Heart right ventricle (tissue), 16 donors: ENCODE measurements at regions not wholly inside any gene's neighbourhood (a gene's known extent, or its start where the extent isn't known, plus 50 kb on each side); places are given as distances from the start of the nearest gene placed in this dataset.

ENCODE experiments used
- ATAC-seq, 8 donors: fragments of 200-7000 bp; cut with Tn5 transposase; one replicate each; pipeline ENCODE4 v1.9.1; 2020; ENCODE audit warnings: mild to moderate bottlenecking in 8 of 8, moderate library complexity in 8 of 8, moderate number of reproducible peaks in 1 of 8
- DNase-seq, 2 donors: peaks; one replicate each; pipeline ENCODE4 v3.0.0-alpha.2; 2020
- H3K27ac ChIP-seq, 10 donors: fragments of 200-600 bp; sonication (generic) in 2 of 10; one replicate each; pipeline versions ENCODE4 v1.5.0 to v1.8.0; 2020 to 2022; ENCODE audit warnings: mild to moderate bottlenecking in 3 of 10
- H3K27me3 ChIP-seq, 7 donors: fragments of 200-600 bp; one replicate each; pipeline ENCODE4 v1.8.0; 2021 to 2022; ENCODE audit warnings: mild to moderate bottlenecking in 2 of 7
- H3K36me3 ChIP-seq, 9 donors: fragments of 200-600 bp; sonication (generic) in 1 of 9; one replicate each; pipeline versions ENCODE4 v1.5.0 to v1.8.0; 2020 to 2022; ENCODE audit warnings: mild to moderate bottlenecking in 2 of 9
- H3K4me1 ChIP-seq, 9 donors: fragments of 200-600 bp; sonication (generic) in 1 of 9; one replicate each; pipeline versions ENCODE4 v1.5.0 to v1.8.0; 2020 to 2022; ENCODE audit warnings: mild to moderate bottlenecking in 4 of 9
- H3K4me3 ChIP-seq, 10 donors: fragments of 200-600 bp; sonication (generic) in 2 of 10; one replicate each; pipeline versions ENCODE4 v1.5.0 to v1.8.0; 2020 to 2022; ENCODE audit warnings: mild to moderate bottlenecking in 7 of 10, moderate library complexity in 2 of 10
- H3K9me3 ChIP-seq, 11 donors: fragments of 200-600 bp in 10 of 11; sonication (generic) in 2 of 11; one replicate each; pipeline versions ENCODE4 v1.5.0 to v1.8.0; 2013 to 2022; ENCODE audit warnings: mild to moderate bottlenecking in 2 of 11, control low read depth in 1 of 11, moderate library complexity in 1 of 11
- WGBS, 2 donors: extraction: QIAGEN DNeasy Blood & Tissue Kit; methylation state at CpG; one replicate each; pipeline ENCODE4 v1.1.7; 2013; ENCODE audit warnings: inconsistent platforms in 1 of 2; 5-methylcytosine and 5-hydroxymethylcytosine counted together
- intact Hi-C, 10 donors: fragments of 100-400 bp; cut with DNase I; formaldehyde crosslinking; loops; one replicate each; pipeline versions ENCODE4 v1.11.1 to v1.14.2; 2022
- TF ChIP-seq, protein P1 (sequence below), 9 donors: fragments of 200-600 bp; sonication (generic) in 2 of 9; IDR thresholded peaks; one replicate each; pipeline versions ENCODE4 v1.5.0 to v1.8.0; 2021 to 2022; ENCODE audit warnings: antibody characterized with exemption in 9 of 9, mild to moderate bottlenecking in 5 of 9, moderate library complexity in 1 of 9
- donor health status: Arrhythmogenic right ventricular cardiomyopathy.
- donor health status: ischemic (EF 13 %, LVEDD 7.1; RV severe dilation, severe dysfunction).
- donor health status: healthy with polysubstance abuse.
- donor health status: DM: no; HTN: yes; CAD: no.
- donor health status: DM: no; HTN: no; CAD: no.
- donor health status: ischemic (EF 25% LVEDD 6.9; RV normal size, moderate dysfunction).
- donor health status: ischemic (EF 25% LVEDD 5.7; RV mildly dilated, moderate dysfunction).
- donor health status: healthy.
- donor health status: DM: yes; HTN: yes; CAD: no.
- donor health status: Ischemic cardiomyopathy.
- donor health status: ischemic (EF 35%, LVEDD 5.7; RV mildly dilated, moderate dysfunction).
- donor health status: nonischemic (EF 11% LVEDD 7.7; RV severe dilation, severe dysfunction).
- donor health status: DM: yes; HTN: yes; CAD: no.
- donor health status: PGD.
- donor health status: ischemic (EF 29% LVEDD 5.4; RV normal size, mild dysfunction).
- donor health status: nonischemic (EF 23%, LVEDD 6.1; RV moderate dilation, normal function).

DNA sequence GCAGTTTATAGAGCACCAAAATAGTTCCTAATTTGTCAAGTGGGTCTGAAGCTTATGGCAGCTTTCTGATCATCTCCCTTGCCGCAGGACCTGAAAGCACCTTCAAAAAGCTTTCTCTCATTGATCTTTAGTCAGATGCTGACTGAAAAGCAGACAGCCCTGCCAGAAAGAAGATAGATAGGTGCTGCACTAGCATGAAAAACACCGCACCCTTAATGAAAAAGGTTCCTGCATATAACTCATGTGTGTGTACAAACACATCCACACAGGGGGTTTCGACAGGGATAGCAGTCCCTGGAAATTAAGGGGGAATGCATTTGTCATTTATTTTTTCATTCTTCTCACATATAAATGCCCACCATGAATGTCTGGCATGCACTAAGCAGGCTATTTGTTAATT lies 361.7 kb upstream of the SNX7 start:
- TF ChIP-seq, protein P1, sequence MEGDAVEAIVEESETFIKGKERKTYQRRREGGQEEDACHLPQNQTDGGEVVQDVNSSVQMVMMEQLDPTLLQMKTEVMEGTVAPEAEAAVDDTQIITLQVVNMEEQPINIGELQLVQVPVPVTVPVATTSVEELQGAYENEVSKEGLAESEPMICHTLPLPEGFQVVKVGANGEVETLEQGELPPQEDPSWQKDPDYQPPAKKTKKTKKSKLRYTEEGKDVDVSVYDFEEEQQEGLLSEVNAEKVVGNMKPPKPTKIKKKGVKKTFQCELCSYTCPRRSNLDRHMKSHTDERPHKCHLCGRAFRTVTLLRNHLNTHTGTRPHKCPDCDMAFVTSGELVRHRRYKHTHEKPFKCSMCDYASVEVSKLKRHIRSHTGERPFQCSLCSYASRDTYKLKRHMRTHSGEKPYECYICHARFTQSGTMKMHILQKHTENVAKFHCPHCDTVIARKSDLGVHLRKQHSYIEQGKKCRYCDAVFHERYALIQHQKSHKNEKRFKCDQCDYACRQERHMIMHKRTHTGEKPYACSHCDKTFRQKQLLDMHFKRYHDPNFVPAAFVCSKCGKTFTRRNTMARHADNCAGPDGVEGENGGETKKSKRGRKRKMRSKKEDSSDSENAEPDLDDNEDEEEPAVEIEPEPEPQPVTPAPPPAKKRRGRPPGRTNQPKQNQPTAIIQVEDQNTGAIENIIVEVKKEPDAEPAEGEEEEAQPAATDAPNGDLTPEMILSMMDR (IDR thresholded peaks at IDR 0.05) = no peak
- DNase-seq (no peak), ATAC-seq (no peak)
- Histone ChIP-seq H3K27me3 (no peaks in the 10 kb centered on the region), H3K9me3 (no peaks in the 10 kb centered on the region), H3K36me3 (no peaks in the 10 kb centered on the region), H3K4me1 (no peaks in the 10 kb centered on the region), H3K27ac (no peak overlapping the region), H3K4me3 (no peak overlapping the region)
- intact Hi-C loops = no loop called here
- 77 to 87% methylated on average over 3 of the region's 3 CpGs for WGBS, 2 donors

DNA sequence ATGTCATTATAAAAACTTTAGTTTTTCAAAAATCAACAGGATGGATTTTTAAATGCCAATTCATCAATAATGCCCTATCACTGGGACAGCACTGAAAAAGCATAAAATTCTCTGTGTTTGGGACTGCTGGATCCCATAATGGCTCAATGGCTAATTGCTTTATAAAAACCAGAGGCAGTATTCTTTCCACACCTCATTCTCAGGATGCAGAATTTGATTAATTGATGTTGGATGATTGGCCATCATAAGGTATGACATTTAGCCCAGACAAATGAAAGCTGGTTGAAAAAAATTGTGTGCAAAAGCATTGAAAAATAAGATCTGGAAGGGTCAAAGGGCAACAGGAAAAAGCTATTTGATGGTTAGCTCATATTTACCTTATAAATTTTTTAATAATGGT lies 362.2 kb upstream of the SNX7 start:
- intact Hi-C loops = no loop called here
- DNase-seq (no peak), ATAC-seq (no peak)
- Histone ChIP-seq H3K9me3 (no peaks in the 10 kb centered on the region), H3K27ac (no peak overlapping the region), H3K4me1 (no peaks in the 10 kb centered on the region), H3K36me3 (no peaks in the 10 kb centered on the region), H3K27me3 (no peaks in the 10 kb centered on the region), H3K4me3 (no peak overlapping the region)
- TF ChIP-seq, protein P1 (IDR thresholded peaks at IDR 0.05) = no peak

DNA sequence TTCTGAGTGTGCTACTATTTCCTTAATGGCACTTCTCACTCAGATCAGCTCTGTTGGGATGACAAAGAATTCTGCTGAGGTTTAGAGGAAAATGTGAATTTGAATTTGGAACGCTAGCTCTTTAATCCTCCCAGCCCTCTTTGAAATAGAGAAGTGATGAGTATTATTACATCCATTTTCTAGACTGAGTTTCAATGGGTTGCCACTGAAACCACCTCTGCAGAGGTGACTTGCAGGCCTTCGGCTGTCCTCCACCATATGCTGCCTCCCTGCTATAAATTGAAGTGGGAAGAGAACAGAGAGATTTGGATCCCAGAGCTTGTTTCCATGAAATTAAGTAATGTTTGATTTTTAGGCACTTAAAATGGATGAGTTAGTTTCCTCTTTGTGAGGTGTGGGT lies 363.2 kb upstream of the SNX7 start:
- no peak overlapping the region for H3K4me3 ChIP-seq
- no peak overlapping the region for H3K27ac ChIP-seq
- no peaks in the 10 kb centered on the region for H3K4me1 ChIP-seq
- 88 to 97% methylated on average over 2 of the region's 2 CpGs for WGBS, 2 donors
- ATAC-seq = no peak
- no peak for DNase-seq
- intact Hi-C loops = no loop called here
- H3K36me3 ChIP-seq = no peaks in the 10 kb centered on the region
- TF ChIP-seq, protein P1 (IDR thresholded peaks at IDR 0.05) = no peak
- no peaks in the 10 kb centered on the region for H3K9me3 ChIP-seq
- no peaks in the 10 kb centered on the region for H3K27me3 ChIP-seq

DNA sequence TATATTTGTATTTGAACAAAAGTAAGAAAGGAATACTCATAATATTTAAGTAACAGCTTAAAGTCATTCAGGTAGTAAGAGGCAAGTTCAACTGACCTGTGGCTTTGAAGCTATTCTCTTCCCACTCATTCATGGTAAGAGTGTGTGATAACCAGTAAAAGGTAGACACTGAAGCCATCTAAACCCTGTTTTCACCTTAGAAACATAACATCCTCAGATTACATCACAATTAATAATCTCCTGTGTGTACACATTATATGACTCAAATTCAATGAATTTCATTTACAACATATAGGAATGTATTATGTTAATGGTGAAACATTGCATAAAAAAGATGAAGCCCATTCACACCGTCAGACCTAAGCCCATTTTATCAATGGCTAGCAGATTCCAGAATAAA lies 364.8 kb upstream of the SNX7 start:
- TF ChIP-seq, protein P1 (IDR thresholded peaks at IDR 0.05) = no peak

DNA sequence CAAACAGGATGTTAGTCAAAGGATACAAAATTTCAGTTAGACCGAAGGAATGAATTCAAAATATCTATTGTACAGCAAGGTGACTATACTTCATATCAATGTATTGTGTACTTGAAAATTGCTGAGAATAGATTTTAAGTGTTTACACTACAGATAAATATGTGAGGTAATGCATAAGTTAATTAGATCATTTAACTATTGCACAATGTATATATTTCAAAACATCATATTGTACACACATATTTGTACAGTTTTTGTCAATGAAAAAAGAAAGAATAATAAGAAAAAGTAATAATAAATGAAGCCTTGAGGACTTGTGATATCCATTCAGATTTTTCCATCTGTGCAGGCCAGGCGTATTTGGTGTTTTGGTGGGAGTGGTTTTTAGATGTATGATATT lies 367.4 kb upstream of the SNX7 start:
- peaks cover 0 to 5% (median 0%) of the 10 kb centered on the region in 11 donors for H3K9me3 ChIP-seq
- H3K4me3 ChIP-seq = no peak overlapping the region
- ATAC-seq (no peak), DNase-seq (no peak)
- TF ChIP-seq, protein P1 (IDR thresholded peaks at IDR 0.05) = no peak
- H3K36me3 ChIP-seq = no peaks in the 10 kb centered on the region
- H3K4me1 ChIP-seq = no peaks in the 10 kb centered on the region
- intact Hi-C loops = no loop called here
- H3K27me3 ChIP-seq = no peaks in the 10 kb centered on the region
- H3K27ac ChIP-seq = no peak overlapping the region
- WGBS, 2 donors = 72 to 86% methylated on average over 2 of the region's 2 CpGs

More for the DNA sequence above, 364.8 kb upstream of the SNX7 start:
- Histone ChIP-seq H3K4me1 (no peaks in the 10 kb centered on the region), H3K27me3 (no peaks in the 10 kb centered on the region), H3K4me3 (no peak overlapping the region), H3K9me3 (no peaks in the 10 kb centered on the region), H3K27ac (no peak overlapping the region), H3K36me3 (no peaks in the 10 kb centered on the region)
- ATAC-seq = no peak
- 78 to 97% methylated on average over 1 of the region's 1 CpG for WGBS, 2 donors
- intact Hi-C loops = no loop called here
- DNase-seq = no peak
